GM23338 (cell line): ENCODE measurements at regions not wholly inside any gene's neighbourhood (a gene's known extent, or its start where the extent isn't known, plus 50 kb on each side); places are given as distances from the start of the nearest gene placed in this dataset.

Source experiments
- ATAC-seq: fragments of 200-7000 bp; cut with Tn5 transposase; 3 replicates; pipeline ENCODE4 v1.9.1; 2020
- DNase-seq: peaks from one replicate; pipeline ENCODE4 v3.0.0-alpha.2; 2015; ENCODE audit warnings: low spot score
- H2AFZ ChIP-seq: fragments of 200-600 bp; sonication (generic); 2 replicates; pipeline ENCODE4 v1.8.0; 2016; ENCODE audit warnings: antibody characterized with exemption, mild to moderate bottlenecking, moderate library complexity
- H3F3A ChIP-seq: fragments of 200-600 bp; sonication (generic); replicated peaks from 2 replicates; pipeline ENCODE4 v1.8.0; 2017; ENCODE audit warnings: antibody characterized with exemption, mixed run types, low read depth
- H3K27ac ChIP-seq: fragments of 200-600 bp; sonication (generic); 2 replicates; pipeline ENCODE4 v1.6.1; 2016; ENCODE audit warnings: low read depth
- H3K27me3 ChIP-seq: fragments of 200-600 bp; sonication (generic); 2 replicates; pipeline ENCODE4 v1.8.0; 2016; ENCODE audit warnings: mild to moderate bottlenecking, mixed run types, moderate library complexity; ENCODE audit not compliant: insufficient read depth
- H3K36me3 ChIP-seq: fragments of 200-600 bp; sonication (generic); 2 replicates; pipeline ENCODE4 v1.8.0; 2016; ENCODE audit warnings: mild to moderate bottlenecking; ENCODE audit not compliant: insufficient read depth
- H3K4me1 ChIP-seq: fragments of 200-600 bp; sonication (generic); 2 replicates; pipeline ENCODE4 v1.8.0; 2016; ENCODE audit warnings: mild to moderate bottlenecking, moderate library complexity; ENCODE audit not compliant: insufficient read depth
- H3K4me2 ChIP-seq: fragments of 200-600 bp; sonication (generic); 2 replicates; pipeline ENCODE4 v1.7.1; 2017; ENCODE audit warnings: mixed run types
- H3K4me3 ChIP-seq: fragments of 200-600 bp; sonication (generic); 2 replicates; pipeline ENCODE4 v1.6.1; 2016; ENCODE audit warnings: mixed run types
- H3K79me2 ChIP-seq: fragments of 200-600 bp; sonication (generic); replicated peaks from 2 replicates; pipeline ENCODE4 v1.8.0; 2017; ENCODE audit warnings: mild to moderate bottlenecking; ENCODE audit not compliant: insufficient read depth
- H3K9me2 ChIP-seq: fragments of 200-600 bp; sonication (generic); 2 replicates; pipeline ENCODE4 v1.8.0; 2017; ENCODE audit not compliant: insufficient read depth
- H4K20me1 ChIP-seq: fragments of 200-600 bp; sonication (generic); replicated peaks from 2 replicates; pipeline ENCODE4 v1.8.0; 2017; ENCODE audit warnings: mild to moderate bottlenecking; ENCODE audit not compliant: insufficient read depth
- H3K27ac Mint-ChIP-seq: 2 replicates; pipeline ENCODE4 v1.8.0; 2020; ENCODE audit warnings: inconsistent platforms, mild to moderate bottlenecking, moderate library complexity, mixed read lengths
- H3K27me3 Mint-ChIP-seq: 3 replicates; pipeline ENCODE4 v1.8.0; 2022; ENCODE audit warnings: low read depth, mild to moderate bottlenecking, moderate library complexity, mixed read lengths, inconsistent platforms; ENCODE audit not compliant: insufficient read depth, poor library complexity
- H3K36me3 Mint-ChIP-seq: 3 replicates; pipeline ENCODE4 v1.8.0; 2021; ENCODE audit warnings: low read depth, mild to moderate bottlenecking, inconsistent platforms, moderate library complexity, mixed read lengths
- H3K4me1 Mint-ChIP-seq: 3 replicates; pipeline ENCODE4 v1.8.0; 2020; ENCODE audit warnings: mild to moderate bottlenecking, inconsistent platforms, mixed read lengths
- H3K4me3 Mint-ChIP-seq: 3 replicates; pipeline ENCODE4 v1.8.0; 2021; ENCODE audit warnings: moderate library complexity, mild to moderate bottlenecking, inconsistent platforms, mixed read lengths
- H3K9me3 Mint-ChIP-seq: 3 replicates; pipeline ENCODE4 v1.8.0; 2020; ENCODE audit warnings: moderate library complexity, mild to moderate bottlenecking, inconsistent platforms, mixed read lengths
- CTCF ChIP-seq, 2 experiments: fragments of 200-600 bp in 1 of 2; sonication (generic) in 1 of 2; conservative IDR thresholded peaks; 2 replicates each; pipeline versions ENCODE4 v1.5.1 to v1.6.1; 2016 to 2017; ENCODE audit warnings: antibody characterized with exemption in 2 of 2, low read depth in 2 of 2, mild to moderate bottlenecking in 2 of 2, moderate library complexity in 1 of 2
- EZH2phosphoT487 ChIP-seq: fragments of 200-600 bp; sonication (generic); IDR thresholded peaks from one replicate; pipeline ENCODE4 v1.8.1; 2018; ENCODE audit warnings: antibody characterized with exemption; ENCODE audit not compliant: unreplicated experiment
- JUNB ChIP-seq: IDR thresholded peaks from one replicate; pipeline ENCODE4 v1.6.1; 2016; ENCODE audit warnings: antibody characterized with exemption; ENCODE audit not compliant: unreplicated experiment
- NANOG ChIP-seq: IDR thresholded peaks from 2 replicates; pipeline ENCODE4 v1.6.1; 2016; ENCODE audit warnings: antibody characterized with exemption, borderline replicate concordance
- POLR2AphosphoS5 ChIP-seq: IDR thresholded peaks from 2 replicates; pipeline ENCODE4 v1.6.1; 2016; ENCODE audit warnings: antibody characterized with exemption, low read depth
- TF ChIP-seq, protein P1 (sequence below): fragments of 250-450 bp; sonication (Bioruptor Pico); IDR thresholded peaks from 2 replicates; pipeline ENCODE4 v1.5.0; 2020; ENCODE audit warnings: mild to moderate bottlenecking, moderate library complexity
- TF ChIP-seq, protein P2 (sequence below): IDR thresholded peaks from one replicate; pipeline ENCODE4 v1.6.1; 2018; ENCODE audit warnings: antibody characterized with exemption; ENCODE audit not compliant: unreplicated experiment

DNA sequence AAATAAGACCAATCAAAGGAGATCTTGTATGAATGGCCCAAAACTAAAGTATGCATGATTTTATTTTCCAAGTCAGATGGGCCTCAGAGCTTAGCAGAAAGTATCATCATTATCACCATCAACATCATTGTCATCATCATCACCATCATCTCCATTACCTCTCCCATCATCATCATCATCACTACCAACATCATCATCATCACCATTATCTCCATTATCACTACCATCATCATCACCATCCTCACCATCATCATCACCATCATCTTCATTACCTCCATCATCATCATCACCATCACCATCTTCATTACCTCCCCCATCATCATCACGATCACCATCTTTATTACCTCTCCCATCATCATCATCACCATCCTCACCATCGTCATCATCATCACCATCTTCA, 363.9 kb downstream of the DHRSX start:
- Mint-ChIP-seq H3K4me1 (peaks cover 3% of the 10 kb centered on the region), H3K9me3 (peaks cover 8% of the 10 kb centered on the region), H3K4me3 (no peak overlapping the region), H3K36me3 (peaks cover 16% of the 10 kb centered on the region), H3K27me3 (no peaks in the 10 kb centered on the region), H3K27ac (no peak overlapping the region)
- no peak overlapping the region for H3K27ac ChIP-seq
- no peaks in the 10 kb centered on the region for H3K27me3 ChIP-seq
- ATAC-seq = no peak
- H3F3A ChIP-seq = no peaks in the 10 kb centered on the region
- no peak overlapping the region for H2AFZ ChIP-seq
- no peak for DNase-seq
- H3K4me2 ChIP-seq = no peak overlapping the region
- no peak for TF ChIP-seq EZH2phosphoT487
- TF ChIP-seq, protein P1, sequence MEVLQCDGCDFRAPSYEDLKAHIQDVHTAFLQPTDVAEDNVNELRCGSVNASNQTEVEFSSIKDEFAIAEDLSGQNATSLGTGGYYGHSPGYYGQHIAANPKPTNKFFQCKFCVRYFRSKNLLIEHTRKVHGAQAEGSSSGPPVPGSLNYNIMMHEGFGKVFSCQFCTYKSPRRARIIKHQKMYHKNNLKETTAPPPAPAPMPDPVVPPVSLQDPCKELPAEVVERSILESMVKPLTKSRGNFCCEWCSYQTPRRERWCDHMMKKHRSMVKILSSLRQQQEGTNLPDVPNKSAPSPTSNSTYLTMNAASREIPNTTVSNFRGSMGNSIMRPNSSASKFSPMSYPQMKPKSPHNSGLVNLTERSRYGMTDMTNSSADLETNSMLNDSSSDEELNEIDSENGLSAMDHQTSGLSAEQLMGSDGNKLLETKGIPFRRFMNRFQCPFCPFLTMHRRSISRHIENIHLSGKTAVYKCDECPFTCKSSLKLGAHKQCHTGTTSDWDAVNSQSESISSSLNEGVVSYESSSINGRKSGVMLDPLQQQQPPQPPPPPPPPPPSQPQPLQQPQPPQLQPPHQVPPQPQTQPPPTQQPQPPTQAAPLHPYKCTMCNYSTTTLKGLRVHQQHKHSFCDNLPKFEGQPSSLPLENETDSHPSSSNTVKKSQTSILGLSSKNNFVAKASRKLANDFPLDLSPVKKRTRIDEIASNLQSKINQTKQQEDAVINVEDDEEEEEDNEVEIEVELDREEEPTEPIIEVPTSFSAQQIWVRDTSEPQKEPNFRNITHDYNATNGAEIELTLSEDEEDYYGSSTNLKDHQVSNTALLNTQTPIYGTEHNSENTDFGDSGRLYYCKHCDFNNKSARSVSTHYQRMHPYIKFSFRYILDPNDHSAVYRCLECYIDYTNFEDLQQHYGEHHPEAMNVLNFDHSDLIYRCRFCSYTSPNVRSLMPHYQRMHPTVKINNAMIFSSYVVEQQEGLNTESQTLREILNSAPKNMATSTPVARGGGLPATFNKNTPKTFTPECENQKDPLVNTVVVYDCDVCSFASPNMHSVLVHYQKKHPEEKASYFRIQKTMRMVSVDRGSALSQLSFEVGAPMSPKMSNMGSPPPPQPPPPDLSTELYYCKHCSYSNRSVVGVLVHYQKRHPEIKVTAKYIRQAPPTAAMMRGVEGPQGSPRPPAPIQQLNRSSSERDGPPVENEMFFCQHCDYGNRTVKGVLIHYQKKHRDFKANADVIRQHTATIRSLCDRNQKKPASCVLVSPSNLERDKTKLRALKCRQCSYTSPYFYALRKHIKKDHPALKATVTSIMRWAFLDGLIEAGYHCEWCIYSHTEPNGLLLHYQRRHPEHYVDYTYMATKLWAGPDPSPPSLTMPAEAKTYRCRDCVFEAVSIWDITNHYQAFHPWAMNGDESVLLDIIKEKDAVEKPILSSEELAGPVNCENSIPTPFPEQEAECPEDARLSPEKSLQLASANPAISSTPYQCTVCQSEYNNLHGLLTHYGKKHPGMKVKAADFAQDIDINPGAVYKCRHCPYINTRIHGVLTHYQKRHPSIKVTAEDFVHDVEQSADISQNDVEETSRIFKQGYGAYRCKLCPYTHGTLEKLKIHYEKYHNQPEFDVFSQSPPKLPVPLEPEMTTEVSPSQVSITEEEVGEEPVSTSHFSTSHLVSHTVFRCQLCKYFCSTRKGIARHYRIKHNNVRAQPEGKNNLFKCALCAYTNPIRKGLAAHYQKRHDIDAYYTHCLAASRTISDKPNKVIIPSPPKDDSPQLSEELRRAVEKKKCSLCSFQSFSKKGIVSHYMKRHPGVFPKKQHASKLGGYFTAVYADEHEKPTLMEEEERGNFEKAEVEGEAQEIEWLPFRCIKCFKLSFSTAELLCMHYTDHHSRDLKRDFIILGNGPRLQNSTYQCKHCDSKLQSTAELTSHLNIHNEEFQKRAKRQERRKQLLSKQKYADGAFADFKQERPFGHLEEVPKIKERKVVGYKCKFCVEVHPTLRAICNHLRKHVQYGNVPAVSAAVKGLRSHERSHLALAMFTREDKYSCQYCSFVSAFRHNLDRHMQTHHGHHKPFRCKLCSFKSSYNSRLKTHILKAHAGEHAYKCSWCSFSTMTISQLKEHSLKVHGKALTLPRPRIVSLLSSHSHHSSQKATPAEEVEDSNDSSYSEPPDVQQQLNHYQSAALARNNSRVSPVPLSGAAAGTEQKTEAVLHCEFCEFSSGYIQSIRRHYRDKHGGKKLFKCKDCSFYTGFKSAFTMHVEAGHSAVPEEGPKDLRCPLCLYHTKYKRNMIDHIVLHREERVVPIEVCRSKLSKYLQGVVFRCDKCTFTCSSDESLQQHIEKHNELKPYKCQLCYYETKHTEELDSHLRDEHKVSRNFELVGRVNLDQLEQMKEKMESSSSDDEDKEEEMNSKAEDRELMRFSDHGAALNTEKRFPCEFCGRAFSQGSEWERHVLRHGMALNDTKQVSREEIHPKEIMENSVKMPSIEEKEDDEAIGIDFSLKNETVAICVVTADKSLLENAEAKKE (CRISPR knock-in tag) = no peak
- TF ChIP-seq POLR2AphosphoS5 = no peak
- TF ChIP-seq CTCF (conservative IDR thresholded peaks at IDR 0.05; ENCODE audit: low read depth in 2 of 2) = no peak
- no peak for TF ChIP-seq NANOG
- TF ChIP-seq, protein P2, sequence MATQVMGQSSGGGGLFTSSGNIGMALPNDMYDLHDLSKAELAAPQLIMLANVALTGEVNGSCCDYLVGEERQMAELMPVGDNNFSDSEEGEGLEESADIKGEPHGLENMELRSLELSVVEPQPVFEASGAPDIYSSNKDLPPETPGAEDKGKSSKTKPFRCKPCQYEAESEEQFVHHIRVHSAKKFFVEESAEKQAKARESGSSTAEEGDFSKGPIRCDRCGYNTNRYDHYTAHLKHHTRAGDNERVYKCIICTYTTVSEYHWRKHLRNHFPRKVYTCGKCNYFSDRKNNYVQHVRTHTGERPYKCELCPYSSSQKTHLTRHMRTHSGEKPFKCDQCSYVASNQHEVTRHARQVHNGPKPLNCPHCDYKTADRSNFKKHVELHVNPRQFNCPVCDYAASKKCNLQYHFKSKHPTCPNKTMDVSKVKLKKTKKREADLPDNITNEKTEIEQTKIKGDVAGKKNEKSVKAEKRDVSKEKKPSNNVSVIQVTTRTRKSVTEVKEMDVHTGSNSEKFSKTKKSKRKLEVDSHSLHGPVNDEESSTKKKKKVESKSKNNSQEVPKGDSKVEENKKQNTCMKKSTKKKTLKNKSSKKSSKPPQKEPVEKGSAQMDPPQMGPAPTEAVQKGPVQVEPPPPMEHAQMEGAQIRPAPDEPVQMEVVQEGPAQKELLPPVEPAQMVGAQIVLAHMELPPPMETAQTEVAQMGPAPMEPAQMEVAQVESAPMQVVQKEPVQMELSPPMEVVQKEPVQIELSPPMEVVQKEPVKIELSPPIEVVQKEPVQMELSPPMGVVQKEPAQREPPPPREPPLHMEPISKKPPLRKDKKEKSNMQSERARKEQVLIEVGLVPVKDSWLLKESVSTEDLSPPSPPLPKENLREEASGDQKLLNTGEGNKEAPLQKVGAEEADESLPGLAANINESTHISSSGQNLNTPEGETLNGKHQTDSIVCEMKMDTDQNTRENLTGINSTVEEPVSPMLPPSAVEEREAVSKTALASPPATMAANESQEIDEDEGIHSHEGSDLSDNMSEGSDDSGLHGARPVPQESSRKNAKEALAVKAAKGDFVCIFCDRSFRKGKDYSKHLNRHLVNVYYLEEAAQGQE = no peak
- no peak for TF ChIP-seq JUNB
- no peaks in the 10 kb centered on the region for H3K36me3 ChIP-seq
- H3K9me2 ChIP-seq = peaks cover 17% of the 10 kb centered on the region
- 0 out of 2 replicates have a peak, but pooled peaks cover 3% of the 10 kb centered on the region for H3K4me1 ChIP-seq
- H4K20me1 ChIP-seq = no peaks in the 10 kb centered on the region
- no peaks in the 10 kb centered on the region for H3K79me2 ChIP-seq
- no peak overlapping the region for H3K4me3 ChIP-seq
